Progenitor cell of endocrine pancreas (in vitro differentiated cells): ENCODE measurements at regions not wholly inside any gene's neighbourhood (a gene's known extent, or its start where the extent isn't known, plus 50 kb on each side); places are given as distances from the start of the nearest gene placed in this dataset.

Experiments used
- DNase-seq: peaks from one replicate; pipeline ENCODE4 v3.0.0; 2021; ENCODE audit warnings: low spot score; ENCODE audit not compliant: unreplicated experiment
- H3K27ac Mint-ChIP-seq: 2 replicates; pipeline ENCODE4 v1.8.0; 2021; ENCODE audit warnings: mild to moderate bottlenecking, moderate library complexity, mixed read lengths
- H3K27me3 Mint-ChIP-seq: 2 replicates; pipeline ENCODE4 v1.8.0; 2021; ENCODE audit warnings: mixed read lengths
- H3K36me3 Mint-ChIP-seq: 2 replicates; pipeline ENCODE4 v1.8.0; 2022; ENCODE audit warnings: mixed read lengths; ENCODE audit not compliant: insufficient read depth
- H3K4me1 Mint-ChIP-seq: 2 replicates; pipeline ENCODE4 v1.8.0; 2021; ENCODE audit warnings: low read depth, mixed read lengths
- H3K4me3 Mint-ChIP-seq: 2 replicates; pipeline ENCODE4 v1.8.0; 2021; ENCODE audit warnings: low read depth, mild to moderate bottlenecking, moderate library complexity, mixed read lengths
- H3K9me3 Mint-ChIP-seq: 2 replicates; pipeline ENCODE4 v1.8.0; 2021; ENCODE audit warnings: low read depth, mixed read lengths
- CTCF ChIP-seq: fragments of 200-600 bp; sonication (generic); IDR thresholded peaks from one replicate; pipeline ENCODE4 v1.5.0; 2021; ENCODE audit warnings: antibody characterized with exemption, mild to moderate bottlenecking; ENCODE audit not compliant: unreplicated experiment

- DNase-seq = no peak
- Mint-ChIP-seq H3K4me1 (peaks cover 8% of the 10 kb centered on the region), H3K36me3 (no peaks in the 10 kb centered on the region), H3K27ac (no peak overlapping the region), H3K27me3 (no peaks in the 10 kb centered on the region), H3K4me3 (no peak overlapping the region), H3K9me3 (peaks cover 10% of the 10 kb centered on the region)
- TF ChIP-seq CTCF = no peak
Measured at GRCh38 chr3:132261506-132261905, 55.7 kb upstream of the ACP3 start.

DNA sequence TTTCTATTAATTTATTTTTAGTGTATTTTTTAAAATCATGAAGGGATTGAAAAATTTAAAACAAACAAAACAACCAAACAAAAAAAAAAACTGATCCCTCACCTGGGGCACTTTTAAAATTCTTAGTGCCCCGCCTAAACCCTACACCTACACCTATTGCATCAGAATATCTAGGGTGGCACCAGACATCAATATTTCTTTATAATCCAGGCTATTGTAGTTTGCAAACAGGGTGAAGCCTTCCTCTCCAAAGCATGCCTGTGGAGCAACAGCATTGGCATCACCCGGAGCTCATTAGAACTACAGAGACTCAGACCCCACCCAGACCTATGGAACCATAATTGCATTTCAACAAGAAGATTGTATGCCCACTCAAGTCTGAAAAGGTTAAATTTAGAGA lies 54.9 kb upstream of the ACP3 start:
- Mint-ChIP-seq H3K36me3 (peaks cover 4% of the 10 kb centered on the region), H3K4me1 (peaks cover 5% of the 10 kb centered on the region), H3K27ac (no peak overlapping the region), H3K9me3 (peaks cover 12% of the 10 kb centered on the region), H3K27me3 (no peaks in the 10 kb centered on the region), H3K4me3 (no peak overlapping the region)
- TF ChIP-seq CTCF = no peak
- no peak for DNase-seq

- TF ChIP-seq CTCF = no peak
- Mint-ChIP-seq H3K27me3 (no peaks in the 10 kb centered on the region), H3K4me1 (peaks cover 4% of the 10 kb centered on the region), H3K4me3 (no peak overlapping the region), H3K27ac (no peak overlapping the region), H3K36me3 (peaks cover 9% of the 10 kb centered on the region), H3K9me3 (peaks cover 17% of the 10 kb centered on the region)
- no peak for DNase-seq
Measured at GRCh38 chr3:132262956-132263355, 54.3 kb upstream of the ACP3 start.

- H3K9me3 Mint-ChIP-seq = peaks cover 27% of the 10 kb centered on the region
- no peak for TF ChIP-seq CTCF
- DNase-seq = no peak
- H3K4me3 Mint-ChIP-seq = no peak overlapping the region
- H3K27ac Mint-ChIP-seq = no peak overlapping the region
- H3K4me1 Mint-ChIP-seq = peaks cover 5% of the 10 kb centered on the region
- H3K36me3 Mint-ChIP-seq = peaks cover 15% of the 10 kb centered on the region
- no peaks in the 10 kb centered on the region for H3K27me3 Mint-ChIP-seq
Measured at GRCh38 chr3:132265028-132265427, 52.2 kb upstream of the ACP3 start.

- Mint-ChIP-seq H3K4me3 (no peak overlapping the region), H3K36me3 (peaks cover 15% of the 10 kb centered on the region), H3K27ac (no peak overlapping the region), H3K9me3 (peaks cover 27% of the 10 kb centered on the region), H3K27me3 (no peaks in the 10 kb centered on the region), H3K4me1 (peaks cover 5% of the 10 kb centered on the region)
- no peak for TF ChIP-seq CTCF
- no peak for DNase-seq
Measured at GRCh38 chr3:132265488-132265887, 51.7 kb upstream of the ACP3 start.
